ENCODE measurements at regions not wholly inside any gene's neighbourhood (a gene's known extent, or its start where the extent isn't known, plus 50 kb on each side); places are given as distances from the start of the nearest gene placed in this dataset.

DNA sequence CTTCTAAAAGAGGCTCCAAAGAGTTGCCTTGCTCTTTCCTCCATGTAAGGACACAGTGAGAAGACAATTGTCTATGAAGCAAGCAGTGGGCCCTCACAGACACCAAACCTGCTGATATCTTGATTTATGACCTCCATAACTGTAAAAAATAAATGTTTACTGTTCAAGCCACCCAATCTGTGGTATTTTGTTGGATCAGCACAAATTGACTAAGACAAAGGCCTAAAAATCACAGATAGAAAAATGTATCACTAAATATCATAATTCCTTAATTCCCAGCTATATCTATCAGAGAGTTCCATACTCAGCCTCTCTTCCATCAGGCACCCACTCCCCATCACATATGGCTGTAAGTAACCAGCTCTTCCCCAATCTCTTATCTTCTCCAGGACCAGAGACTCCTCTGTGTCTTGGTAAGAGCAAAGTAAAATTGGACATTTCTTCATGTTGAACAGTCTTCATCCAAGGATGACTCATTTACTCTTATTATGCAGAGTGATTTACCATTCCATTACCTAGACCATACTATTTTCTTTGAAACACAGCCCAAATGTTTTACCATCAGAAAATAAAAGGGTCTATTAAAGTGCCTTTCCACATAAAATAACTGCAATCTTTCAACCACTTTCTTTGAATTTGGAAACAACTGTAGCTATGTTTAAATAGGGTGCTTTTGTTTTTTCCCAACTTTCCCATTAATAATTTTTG, 503.6 kb downstream of the MRPL39 start:
- Histone ChIP-seq H3K9me3 (no peaks in the 10 kb centered on the region), H3K27me3 (no peaks in the 10 kb centered on the region), H3K4me1 (no peaks in the 10 kb centered on the region), H3K36me3 (replicated peaks in 1 of 2; ENCODE audit: insufficient read depth in 1 of 2, low read depth in 2 of 2) (no peaks in the 10 kb centered on the region), H3K27ac (no peak overlapping the region), H3K4me3 (no peak overlapping the region)
- intact Hi-C loops (cut with DNase I) = no loop called here
- DNase-seq (no peak), ATAC-seq (no peak)
- TF ChIP-seq, protein P1, sequence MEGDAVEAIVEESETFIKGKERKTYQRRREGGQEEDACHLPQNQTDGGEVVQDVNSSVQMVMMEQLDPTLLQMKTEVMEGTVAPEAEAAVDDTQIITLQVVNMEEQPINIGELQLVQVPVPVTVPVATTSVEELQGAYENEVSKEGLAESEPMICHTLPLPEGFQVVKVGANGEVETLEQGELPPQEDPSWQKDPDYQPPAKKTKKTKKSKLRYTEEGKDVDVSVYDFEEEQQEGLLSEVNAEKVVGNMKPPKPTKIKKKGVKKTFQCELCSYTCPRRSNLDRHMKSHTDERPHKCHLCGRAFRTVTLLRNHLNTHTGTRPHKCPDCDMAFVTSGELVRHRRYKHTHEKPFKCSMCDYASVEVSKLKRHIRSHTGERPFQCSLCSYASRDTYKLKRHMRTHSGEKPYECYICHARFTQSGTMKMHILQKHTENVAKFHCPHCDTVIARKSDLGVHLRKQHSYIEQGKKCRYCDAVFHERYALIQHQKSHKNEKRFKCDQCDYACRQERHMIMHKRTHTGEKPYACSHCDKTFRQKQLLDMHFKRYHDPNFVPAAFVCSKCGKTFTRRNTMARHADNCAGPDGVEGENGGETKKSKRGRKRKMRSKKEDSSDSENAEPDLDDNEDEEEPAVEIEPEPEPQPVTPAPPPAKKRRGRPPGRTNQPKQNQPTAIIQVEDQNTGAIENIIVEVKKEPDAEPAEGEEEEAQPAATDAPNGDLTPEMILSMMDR (IDR thresholded peaks at IDR 0.05) = no peak
- TF ChIP-seq POLR2A (IDR thresholded peaks at IDR 0.05) = no peak

DNA sequence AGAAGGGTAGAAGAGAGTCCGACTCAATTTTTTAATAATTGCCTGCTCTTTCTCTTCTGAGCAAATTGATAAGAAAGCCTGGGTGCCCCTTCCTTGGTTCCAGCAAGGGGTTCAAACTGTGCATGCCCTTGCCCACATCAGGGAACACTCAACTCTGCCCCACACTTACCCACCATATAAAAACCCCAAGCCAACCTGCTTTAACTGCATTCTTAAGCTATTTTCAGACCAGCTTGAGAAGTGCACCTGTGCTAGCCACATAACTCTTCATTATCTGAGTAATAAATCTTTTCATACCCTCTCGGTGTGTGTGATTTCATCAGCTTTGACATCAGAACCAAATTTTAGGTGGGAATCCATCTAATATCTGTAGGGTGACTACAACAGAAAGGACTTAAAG, 509.6 kb downstream of the MRPL39 start:
- ATAC-seq (no peak), DNase-seq (no peak)
- H3K27ac ChIP-seq = no peak overlapping the region
- no peaks in the 10 kb centered on the region for H3K27me3 ChIP-seq
- no peaks in the 10 kb centered on the region for H3K9me3 ChIP-seq
- intact Hi-C loops (cut with DNase I) = no loop called here
- H3K4me1 ChIP-seq = no peaks in the 10 kb centered on the region
- H3K4me3 ChIP-seq = no peak overlapping the region
- WGBS, 2 donors = 50 to 56% methylated on average over 2 of the region's 2 CpGs
- TF ChIP-seq, protein P1 (IDR thresholded peaks at IDR 0.05) = no peak
- no peak for TF ChIP-seq POLR2A (IDR thresholded peaks at IDR 0.05)
- no peaks in the 10 kb centered on the region for H3K36me3 ChIP-seq (replicated peaks in 1 of 2; ENCODE audit: insufficient read depth in 1 of 2, low read depth in 2 of 2)

- 53 to 59% methylated on average over 1 of the region's 1 CpG for WGBS, 2 donors
- intact Hi-C loops (cut with DNase I) = no loop called here
- no peak overlapping the region for H3K27ac ChIP-seq
- no peaks in the 10 kb centered on the region for H3K27me3 ChIP-seq
- no peaks in the 10 kb centered on the region for H3K36me3 ChIP-seq (replicated peaks in 1 of 2; ENCODE audit: insufficient read depth in 1 of 2, low read depth in 2 of 2)
- TF ChIP-seq, protein P1 (IDR thresholded peaks at IDR 0.05) = no peak
- no peak for TF ChIP-seq POLR2A (IDR thresholded peaks at IDR 0.05)
- ATAC-seq (no peak), DNase-seq (no peak)
- no peak overlapping the region for H3K4me3 ChIP-seq
- H3K9me3 ChIP-seq = no peaks in the 10 kb centered on the region
- no peaks in the 10 kb centered on the region for H3K4me1 ChIP-seq
Measured at GRCh38 chr21:25094695-25095094, 512.6 kb downstream of the MRPL39 start.

- H3K9me3 ChIP-seq = no peaks in the 10 kb centered on the region
- no peaks in the 10 kb centered on the region for H3K4me1 ChIP-seq
- H3K27me3 ChIP-seq = no peaks in the 10 kb centered on the region
- 62 to 70% methylated on average over 8 of the region's 8 CpGs for WGBS, 2 donors
- ATAC-seq (no peak), DNase-seq (no peak)
- no peaks in the 10 kb centered on the region for H3K36me3 ChIP-seq (replicated peaks in 1 of 2; ENCODE audit: insufficient read depth in 1 of 2, low read depth in 2 of 2)
- TF ChIP-seq POLR2A (IDR thresholded peaks at IDR 0.05) = no peak
- TF ChIP-seq, protein P1 (IDR thresholded peaks at IDR 0.05) = no peak
- no peak overlapping the region for H3K27ac ChIP-seq
- intact Hi-C loops (cut with DNase I) = no loop called here
- no peak overlapping the region for H3K4me3 ChIP-seq
Measured at GRCh38 chr21:25092441-25093011, 514.8 kb downstream of the MRPL39 start.

- WGBS, 2 donors = 55 to 63% methylated on average over 4 of the region's 4 CpGs
- no peaks in the 10 kb centered on the region for H3K36me3 ChIP-seq (replicated peaks in 1 of 2; ENCODE audit: insufficient read depth in 1 of 2, low read depth in 2 of 2)
- H3K9me3 ChIP-seq = no peaks in the 10 kb centered on the region
- intact Hi-C loops (cut with DNase I) = no loop called here
- TF ChIP-seq POLR2A (IDR thresholded peaks at IDR 0.05) = no peak
- TF ChIP-seq, protein P1 (IDR thresholded peaks at IDR 0.05) = no peak
- H3K4me1 ChIP-seq = no peaks in the 10 kb centered on the region
- no peaks in the 10 kb centered on the region for H3K27me3 ChIP-seq
- ATAC-seq (no peak), DNase-seq (no peak)
- no peak overlapping the region for H3K4me3 ChIP-seq
- H3K27ac ChIP-seq = no peak overlapping the region
Measured at GRCh38 chr21:25081096-25081495, 526.2 kb downstream of the MRPL39 start.

All from body of pancreas (tissue), 4 donors.